Skeletal muscle satellite cell (primary cell): ENCODE measurements at regions not wholly inside any gene's neighbourhood (a gene's known extent, or its start where the extent isn't known, plus 50 kb on each side); places are given as distances from the start of the nearest gene placed in this dataset.

ENCODE experiments used
- H3K27me3 ChIP-seq: 2 replicates; pipeline ENCODE4 v1.7.0; 2013; ENCODE audit warnings: low read length; ENCODE audit not compliant: control insufficient read depth, insufficient read depth
- H3K36me3 ChIP-seq: 2 replicates; pipeline ENCODE4 v1.7.0; 2013; ENCODE audit warnings: mild to moderate bottlenecking, control low read depth, low read length; ENCODE audit not compliant: insufficient read depth
- H3K4me1 ChIP-seq: 2 replicates; pipeline ENCODE4 v1.7.0; 2013; ENCODE audit warnings: low read length; ENCODE audit not compliant: control insufficient read depth, insufficient read depth
- H3K4me2 ChIP-seq: 2 replicates; pipeline ENCODE4 v1.7.0; 2013; ENCODE audit warnings: mild to moderate bottlenecking, low read length
- H3K4me3 ChIP-seq: 2 replicates; pipeline ENCODE4 v1.7.0; 2013; ENCODE audit warnings: low read length
- H3K9ac ChIP-seq: 2 replicates; pipeline ENCODE4 v1.7.0; 2013; ENCODE audit warnings: mild to moderate bottlenecking, low read depth, low read length, moderate library complexity
- H3K9me3 ChIP-seq: replicated peaks from 2 replicates; pipeline ENCODE4 v1.7.0; 2013; ENCODE audit warnings: mild to moderate bottlenecking, control low read depth, low read length

GRCh38 chr5:158492136-158492535 is 607.6 kb downstream of the EBF1 start:
- H3K4me3 ChIP-seq = no peak overlapping the region
- no peaks in the 10 kb centered on the region for H3K36me3 ChIP-seq
- no peak overlapping the region for H3K9ac ChIP-seq
- no peaks in the 10 kb centered on the region for H3K9me3 ChIP-seq
- peaks cover 6% of the 10 kb centered on the region for H3K27me3 ChIP-seq
- H3K4me1 ChIP-seq = no peaks in the 10 kb centered on the region
- no peak overlapping the region for H3K4me2 ChIP-seq

- Histone ChIP-seq H3K27me3 (peaks cover 48% of the 10 kb centered on the region), H3K9ac (no peak overlapping the region), H3K9me3 (no peaks in the 10 kb centered on the region), H3K4me2 (no peak overlapping the region), H3K4me3 (no peak overlapping the region), H3K4me1 (no peaks in the 10 kb centered on the region), H3K36me3 (no peaks in the 10 kb centered on the region)
Observed at GRCh38 chr5:158487664-158488063, 612.1 kb downstream of the EBF1 start.

- H3K9ac ChIP-seq = no peak overlapping the region
- no peak overlapping the region for H3K4me2 ChIP-seq
- H3K36me3 ChIP-seq = no peaks in the 10 kb centered on the region
- no peaks in the 10 kb centered on the region for H3K4me1 ChIP-seq
- H3K9me3 ChIP-seq = no peaks in the 10 kb centered on the region
- H3K4me3 ChIP-seq = no peak overlapping the region
- H3K27me3 ChIP-seq = peaks cover 53% of the 10 kb centered on the region
Observed at GRCh38 chr5:158487156-158487555, 612.6 kb downstream of the EBF1 start.

- Histone ChIP-seq H3K9me3 (no peaks in the 10 kb centered on the region), H3K4me1 (no peaks in the 10 kb centered on the region), H3K36me3 (no peaks in the 10 kb centered on the region), H3K4me3 (no peak overlapping the region), H3K4me2 (no peak overlapping the region), H3K9ac (no peak overlapping the region), H3K27me3 (peaks cover 56% of the 10 kb centered on the region)
Observed at GRCh38 chr5:158486566-158486965, 613.1 kb downstream of the EBF1 start.

GRCh38 chr5:158485604-158486081 is 614.1 kb downstream of the EBF1 start:
- no peak overlapping the region for H3K4me3 ChIP-seq
- H3K36me3 ChIP-seq = no peaks in the 10 kb centered on the region
- H3K4me2 ChIP-seq = no peak overlapping the region
- no peak overlapping the region for H3K9ac ChIP-seq
- H3K27me3 ChIP-seq = peaks cover 56% of the 10 kb centered on the region
- H3K4me1 ChIP-seq = no peaks in the 10 kb centered on the region
- no peaks in the 10 kb centered on the region for H3K9me3 ChIP-seq

GRCh38 chr5:158485047-158485446 is 614.7 kb downstream of the EBF1 start:
- Histone ChIP-seq H3K36me3 (no peaks in the 10 kb centered on the region), H3K4me3 (no peak overlapping the region), H3K4me2 (no peak overlapping the region), H3K9ac (no peak overlapping the region), H3K9me3 (no peaks in the 10 kb centered on the region), H3K4me1 (no peaks in the 10 kb centered on the region), H3K27me3 (peaks cover 60% of the 10 kb centered on the region)

GRCh38 chr5:158484150-158484549 is 615.6 kb downstream of the EBF1 start:
- H3K27me3 ChIP-seq = peaks cover 64% of the 10 kb centered on the region
- no peaks in the 10 kb centered on the region for H3K4me1 ChIP-seq
- no peak overlapping the region for H3K4me2 ChIP-seq
- H3K36me3 ChIP-seq = no peaks in the 10 kb centered on the region
- no peak overlapping the region for H3K9ac ChIP-seq
- H3K4me3 ChIP-seq = no peak overlapping the region
- no peaks in the 10 kb centered on the region for H3K9me3 ChIP-seq

GRCh38 chr5:158483281-158483860 is 616.3 kb downstream of the EBF1 start:
- Histone ChIP-seq H3K9me3 (no peaks in the 10 kb centered on the region), H3K27me3 (peaks cover 62% of the 10 kb centered on the region), H3K4me2 (no peak overlapping the region), H3K4me1 (no peaks in the 10 kb centered on the region), H3K36me3 (no peaks in the 10 kb centered on the region), H3K9ac (no peak overlapping the region), H3K4me3 (no peak overlapping the region)

- no peaks in the 10 kb centered on the region for H3K36me3 ChIP-seq
- H3K9me3 ChIP-seq = no peaks in the 10 kb centered on the region
- peaks cover 72% of the 10 kb centered on the region for H3K27me3 ChIP-seq
- H3K4me2 ChIP-seq = no peak overlapping the region
- no peaks in the 10 kb centered on the region for H3K4me1 ChIP-seq
- no peak overlapping the region for H3K9ac ChIP-seq
- no peak overlapping the region for H3K4me3 ChIP-seq
Observed at GRCh38 chr5:158482125-158482524, 617.6 kb downstream of the EBF1 start.

- Histone ChIP-seq H3K4me2 (no peak overlapping the region), H3K9ac (no peak overlapping the region), H3K4me1 (no peaks in the 10 kb centered on the region), H3K36me3 (no peaks in the 10 kb centered on the region), H3K4me3 (no peak overlapping the region), H3K27me3 (peaks cover 72% of the 10 kb centered on the region), H3K9me3 (no peaks in the 10 kb centered on the region)
Observed at GRCh38 chr5:158478139-158478538, 619.2 kb upstream of the CLINT1 start.

- Histone ChIP-seq H3K4me2 (no peak overlapping the region), H3K4me1 (no peaks in the 10 kb centered on the region), H3K9me3 (no peaks in the 10 kb centered on the region), H3K27me3 (peaks cover 64% of the 10 kb centered on the region), H3K9ac (no peak overlapping the region), H3K4me3 (no peak overlapping the region), H3K36me3 (no peaks in the 10 kb centered on the region)
Observed at GRCh38 chr5:158477214-158477613, 618.3 kb upstream of the CLINT1 start.

GRCh38 chr5:158473016-158473635 is 614.2 kb upstream of the CLINT1 start:
- no peak overlapping the region for H3K4me3 ChIP-seq
- no peaks in the 10 kb centered on the region for H3K9me3 ChIP-seq
- peaks cover 45% of the 10 kb centered on the region for H3K27me3 ChIP-seq
- no peaks in the 10 kb centered on the region for H3K36me3 ChIP-seq
- no peak overlapping the region for H3K9ac ChIP-seq
- no peak overlapping the region for H3K4me2 ChIP-seq
- no peaks in the 10 kb centered on the region for H3K4me1 ChIP-seq
